ENCODE measurements at regions not wholly inside any gene's neighbourhood (a gene's known extent, or its start where the extent isn't known, plus 50 kb on each side); places are given as distances from the start of the nearest gene placed in this dataset.

DNA sequence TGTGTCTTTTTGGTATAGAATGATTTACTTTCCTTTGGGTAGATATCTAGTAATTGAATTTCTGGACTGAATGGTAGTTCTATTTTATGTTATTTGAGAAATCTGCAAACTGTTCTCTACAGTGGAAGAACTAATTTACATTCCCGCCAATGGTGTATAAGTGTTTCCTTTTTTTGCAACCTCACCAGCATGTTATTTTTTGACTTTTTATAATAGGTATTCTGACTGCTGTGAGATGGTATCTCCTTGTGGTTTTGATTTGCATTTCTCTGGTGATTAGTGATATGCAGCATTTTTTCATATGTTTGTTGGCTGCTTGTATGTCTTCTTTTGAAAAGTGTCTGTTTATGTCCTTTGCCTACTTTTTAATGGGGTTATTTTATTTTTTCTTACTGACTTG, 607.2 kb downstream of the OTOL1 start:
- Histone ChIP-seq H3K36me3 (replicated peaks in 1 of 2; ENCODE audit: control insufficient read depth in 1 of 2, insufficient read depth in 2 of 2, low read length in 1 of 2) (no peaks in the 10 kb centered on the region), H4K20me1 (ENCODE audit: insufficient read depth) (no peaks in the 10 kb centered on the region), H3K27me3 (ENCODE audit: insufficient read depth) (no peaks in the 10 kb centered on the region), H3K4me2 (no peak overlapping the region), H3K9ac (no peak overlapping the region), H3K27ac (ENCODE audit: low read depth in 2 of 2, low read length in 1 of 2) (no peak overlapping the region), H2AFZ (ENCODE audit: low read depth) (no peak overlapping the region), H3K9me3 (no peaks in the 10 kb centered on the region), H3F3A (replicated peaks; ENCODE audit: insufficient read depth) (no peaks in the 10 kb centered on the region), H3K4me1 (ENCODE audit: control insufficient read depth in 1 of 2, insufficient read depth in 2 of 2, low read depth in 1 of 2, low read length in 1 of 2) (no peaks in the 10 kb centered on the region), H3K9me2 (no peaks in the 10 kb centered on the region), H3K4me3 (ENCODE audit: low read depth in 2 of 2, low read length in 1 of 2) (no peak overlapping the region), H3K79me2 (ENCODE audit: insufficient read depth) (no peaks in the 10 kb centered on the region)
- DNase-seq: no peak
- no peak for TF ChIP-seq TCF12 (IDR thresholded peaks at IDR 0.05)
- no peak for TF ChIP-seq EZH2phosphoT487 (IDR thresholded peaks at IDR 0.05; ENCODE audit: borderline replicate concordance, low read depth)
- TF ChIP-seq EP300 (IDR thresholded peaks at IDR 0.05; ENCODE audit: borderline replicate concordance in 1 of 2, low read depth in 1 of 2, low read length in 1 of 2): no peak
- TF ChIP-seq, protein P1, sequence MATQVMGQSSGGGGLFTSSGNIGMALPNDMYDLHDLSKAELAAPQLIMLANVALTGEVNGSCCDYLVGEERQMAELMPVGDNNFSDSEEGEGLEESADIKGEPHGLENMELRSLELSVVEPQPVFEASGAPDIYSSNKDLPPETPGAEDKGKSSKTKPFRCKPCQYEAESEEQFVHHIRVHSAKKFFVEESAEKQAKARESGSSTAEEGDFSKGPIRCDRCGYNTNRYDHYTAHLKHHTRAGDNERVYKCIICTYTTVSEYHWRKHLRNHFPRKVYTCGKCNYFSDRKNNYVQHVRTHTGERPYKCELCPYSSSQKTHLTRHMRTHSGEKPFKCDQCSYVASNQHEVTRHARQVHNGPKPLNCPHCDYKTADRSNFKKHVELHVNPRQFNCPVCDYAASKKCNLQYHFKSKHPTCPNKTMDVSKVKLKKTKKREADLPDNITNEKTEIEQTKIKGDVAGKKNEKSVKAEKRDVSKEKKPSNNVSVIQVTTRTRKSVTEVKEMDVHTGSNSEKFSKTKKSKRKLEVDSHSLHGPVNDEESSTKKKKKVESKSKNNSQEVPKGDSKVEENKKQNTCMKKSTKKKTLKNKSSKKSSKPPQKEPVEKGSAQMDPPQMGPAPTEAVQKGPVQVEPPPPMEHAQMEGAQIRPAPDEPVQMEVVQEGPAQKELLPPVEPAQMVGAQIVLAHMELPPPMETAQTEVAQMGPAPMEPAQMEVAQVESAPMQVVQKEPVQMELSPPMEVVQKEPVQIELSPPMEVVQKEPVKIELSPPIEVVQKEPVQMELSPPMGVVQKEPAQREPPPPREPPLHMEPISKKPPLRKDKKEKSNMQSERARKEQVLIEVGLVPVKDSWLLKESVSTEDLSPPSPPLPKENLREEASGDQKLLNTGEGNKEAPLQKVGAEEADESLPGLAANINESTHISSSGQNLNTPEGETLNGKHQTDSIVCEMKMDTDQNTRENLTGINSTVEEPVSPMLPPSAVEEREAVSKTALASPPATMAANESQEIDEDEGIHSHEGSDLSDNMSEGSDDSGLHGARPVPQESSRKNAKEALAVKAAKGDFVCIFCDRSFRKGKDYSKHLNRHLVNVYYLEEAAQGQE (IDR thresholded peaks at IDR 0.05; ENCODE audit: low read depth, low read length): no peak
- TF ChIP-seq GATA2 (CRISPR knock-in tag; IDR thresholded peaks at IDR 0.05): no peak
- TF ChIP-seq FOSL2 (IDR thresholded peaks at IDR 0.05; ENCODE audit: borderline replicate concordance, low read depth): no peak
- no peak for TF ChIP-seq RCOR1 (IDR thresholded peaks at IDR 0.05; ENCODE audit: low read length)
- no peak for TF ChIP-seq RFX5 (IDR thresholded peaks at IDR 0.05; ENCODE audit: low read length)
- TF ChIP-seq FOXM1 (IDR thresholded peaks at IDR 0.05; ENCODE audit: low read depth): no peak
- no peak for TF ChIP-seq NRF1 (IDR thresholded peaks at IDR 0.05; ENCODE audit: low read depth, low read length)
- no peak for TF ChIP-seq MXI1 (IDR thresholded peaks at IDR 0.05; ENCODE audit: low read depth, low read length)
- TF ChIP-seq, protein P2, sequence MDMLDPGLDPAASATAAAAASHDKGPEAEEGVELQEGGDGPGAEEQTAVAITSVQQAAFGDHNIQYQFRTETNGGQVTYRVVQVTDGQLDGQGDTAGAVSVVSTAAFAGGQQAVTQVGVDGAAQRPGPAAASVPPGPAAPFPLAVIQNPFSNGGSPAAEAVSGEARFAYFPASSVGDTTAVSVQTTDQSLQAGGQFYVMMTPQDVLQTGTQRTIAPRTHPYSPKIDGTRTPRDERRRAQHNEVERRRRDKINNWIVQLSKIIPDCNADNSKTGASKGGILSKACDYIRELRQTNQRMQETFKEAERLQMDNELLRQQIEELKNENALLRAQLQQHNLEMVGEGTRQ (IDR thresholded peaks at IDR 0.05; ENCODE audit: borderline replicate concordance, low read depth, low read length): no peak
- TF ChIP-seq ELF1 (IDR thresholded peaks at IDR 0.05): no peak
- WGBS (ENCODE audit: low lambda C conversion rate): 63% methylated on average over 1 of the region's 1 CpG
- CTCF ChIA-PET: interaction anchor here (0.7 kb wide), 1 partner anchor 660 kb away, joined by 3 read pairs; no protein-coding TSS in a partner anchor
- POLR2A ChIA-PET: no interaction called here

DNA sequence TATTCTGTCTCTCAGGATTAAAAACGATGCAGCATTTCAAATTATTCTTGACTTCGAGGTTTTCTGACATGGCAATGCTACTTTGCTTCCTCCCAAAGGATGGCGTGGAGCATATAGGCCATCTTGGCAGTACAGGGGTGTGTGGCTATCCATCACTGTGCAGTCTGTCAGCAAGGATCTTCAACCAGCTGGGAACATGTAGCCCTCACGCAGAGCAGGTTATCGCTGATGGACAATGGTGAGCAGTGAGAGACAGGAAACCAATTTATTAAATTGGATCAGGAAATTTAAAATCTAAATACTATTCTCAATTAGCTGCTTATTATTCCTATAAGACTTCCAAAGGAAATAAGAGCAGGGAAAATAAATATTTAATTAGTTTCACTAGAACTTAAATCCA, 615.3 kb downstream of the OTOL1 start:
- no peaks in the 10 kb centered on the region for H3F3A ChIP-seq (replicated peaks; ENCODE audit: insufficient read depth)
- TF ChIP-seq, protein P3, sequence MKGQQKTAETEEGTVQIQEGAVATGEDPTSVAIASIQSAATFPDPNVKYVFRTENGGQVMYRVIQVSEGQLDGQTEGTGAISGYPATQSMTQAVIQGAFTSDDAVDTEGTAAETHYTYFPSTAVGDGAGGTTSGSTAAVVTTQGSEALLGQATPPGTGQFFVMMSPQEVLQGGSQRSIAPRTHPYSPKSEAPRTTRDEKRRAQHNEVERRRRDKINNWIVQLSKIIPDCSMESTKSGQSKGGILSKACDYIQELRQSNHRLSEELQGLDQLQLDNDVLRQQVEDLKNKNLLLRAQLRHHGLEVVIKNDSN (IDR thresholded peaks at IDR 0.05; ENCODE audit: borderline replicate concordance, low read depth): no peak
- TF ChIP-seq SIN3A (IDR thresholded peaks at IDR 0.05; ENCODE audit: borderline replicate concordance, low read depth, low read length) (no peak), RXRA (IDR thresholded peaks at IDR 0.05; ENCODE audit: borderline replicate concordance, low read depth) (no peak), MXI1 (IDR thresholded peaks at IDR 0.05; ENCODE audit: low read depth, low read length) (no peak), EP300 (IDR thresholded peaks at IDR 0.05; ENCODE audit: borderline replicate concordance in 1 of 2, low read depth in 1 of 2, low read length in 1 of 2) (no peak), FOXJ3 (CRISPR knock-in tag; IDR thresholded peaks at IDR 0.05) (no peak), TEAD4 (IDR thresholded peaks at IDR 0.05; ENCODE audit: borderline replicate concordance, insufficient read depth) (no peak), POLR2AphosphoS5 (IDR thresholded peaks at IDR 0.05; ENCODE audit: low read depth, low read length) (no peak), GABPA (IDR thresholded peaks at IDR 0.05; ENCODE audit: low read depth) (no peak), TAF1 (IDR thresholded peaks at IDR 0.05; ENCODE audit: borderline replicate concordance, low read depth, low read length) (no peak), SMC3 (IDR thresholded peaks at IDR 0.05; ENCODE audit: low read depth, low read length) (no peak)
- TF ChIP-seq, protein P4, sequence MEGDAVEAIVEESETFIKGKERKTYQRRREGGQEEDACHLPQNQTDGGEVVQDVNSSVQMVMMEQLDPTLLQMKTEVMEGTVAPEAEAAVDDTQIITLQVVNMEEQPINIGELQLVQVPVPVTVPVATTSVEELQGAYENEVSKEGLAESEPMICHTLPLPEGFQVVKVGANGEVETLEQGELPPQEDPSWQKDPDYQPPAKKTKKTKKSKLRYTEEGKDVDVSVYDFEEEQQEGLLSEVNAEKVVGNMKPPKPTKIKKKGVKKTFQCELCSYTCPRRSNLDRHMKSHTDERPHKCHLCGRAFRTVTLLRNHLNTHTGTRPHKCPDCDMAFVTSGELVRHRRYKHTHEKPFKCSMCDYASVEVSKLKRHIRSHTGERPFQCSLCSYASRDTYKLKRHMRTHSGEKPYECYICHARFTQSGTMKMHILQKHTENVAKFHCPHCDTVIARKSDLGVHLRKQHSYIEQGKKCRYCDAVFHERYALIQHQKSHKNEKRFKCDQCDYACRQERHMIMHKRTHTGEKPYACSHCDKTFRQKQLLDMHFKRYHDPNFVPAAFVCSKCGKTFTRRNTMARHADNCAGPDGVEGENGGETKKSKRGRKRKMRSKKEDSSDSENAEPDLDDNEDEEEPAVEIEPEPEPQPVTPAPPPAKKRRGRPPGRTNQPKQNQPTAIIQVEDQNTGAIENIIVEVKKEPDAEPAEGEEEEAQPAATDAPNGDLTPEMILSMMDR (IDR thresholded peaks at IDR 0.05): no peak

More for the DNA sequence above, 615.3 kb downstream of the OTOL1 start:
- 72% methylated on average over 5 of the region's 5 CpGs for whole genome bisulfite sequencing (ENCODE audit: low lambda C conversion rate)
- POLR2A ChIA-PET: no interaction called here
- no peaks in the 10 kb centered on the region; the same call in 1 of the 2 replicates for H3K9me3 ChIP-seq
- no peak overlapping the region for H2AFZ ChIP-seq (ENCODE audit: low read depth)
- H4K20me1 ChIP-seq (ENCODE audit: insufficient read depth): no peaks in the 10 kb centered on the region
- CTCF ChIA-PET: no interaction called here
- H3K4me3 ChIP-seq (ENCODE audit: low read depth in 2 of 2, low read length in 1 of 2): no peak overlapping the region
- H3K27me3 ChIP-seq (ENCODE audit: insufficient read depth): no peaks in the 10 kb centered on the region
- no peak for DNase-seq
- H3K27ac ChIP-seq (ENCODE audit: low read depth in 2 of 2, low read length in 1 of 2): no peak overlapping the region
- no peaks in the 10 kb centered on the region; a peak in 1 of 4 replicates for H3K4me1 ChIP-seq (ENCODE audit: control insufficient read depth in 1 of 2, insufficient read depth in 2 of 2, low read depth in 1 of 2, low read length in 1 of 2)
- no peak overlapping the region for H3K4me2 ChIP-seq
- H3K79me2 ChIP-seq (ENCODE audit: insufficient read depth): no peaks in the 10 kb centered on the region
- H3K9me2 ChIP-seq: no peaks in the 10 kb centered on the region
- H3K9ac ChIP-seq: no peak overlapping the region
- H3K36me3 ChIP-seq (replicated peaks in 1 of 2; ENCODE audit: control insufficient read depth in 1 of 2, insufficient read depth in 2 of 2, low read length in 1 of 2): no peaks in the 10 kb centered on the region
